B cell (primary cell): ENCODE measurements at regions not wholly inside any gene's neighbourhood (a gene's known extent, or its start where the extent isn't known, plus 50 kb on each side); places are given as distances from the start of the nearest gene placed in this dataset.

Source experiments
- ATAC-seq: fragments of 200-7000 bp; cut with Tn5 transposase; one replicate; pipeline ENCODE4 v1.10.0; 2021; ENCODE audit warnings: low read depth, mild to moderate bottlenecking, moderate number of reproducible peaks, moderate library complexity
- CTCF ChIA-PET: fragments of 350-600 bp; sonication (Branson Sonifier 250); formaldehyde crosslinking; loops from one replicate; lab custom pipeline; 2021; ENCODE audit warnings: antibody characterized with exemption, inconsistent platforms; lab: Charles Lee
- POLR2A ChIA-PET: fragments of 350-600 bp; sonication (Branson Sonifier 250); formaldehyde crosslinking; loops from one replicate; lab custom pipeline; 2021; ENCODE audit warnings: antibody characterized with exemption; lab: Charles Lee
- DNase-seq: peaks from one replicate; pipeline ENCODE4 v3.0.0; 2013
- H2AFZ ChIP-seq: 2 replicates; pipeline ENCODE4 v1.6.1; 2012; ENCODE audit warnings: mild to moderate bottlenecking, low read depth, low read length; ENCODE audit not compliant: insufficient read depth, poor library complexity, severe bottlenecking
- H3K27ac ChIP-seq, 2 donors: 1 replicate in 1 of 2; 2 replicates in 1 of 2; pipeline ENCODE4 v1.5.1; 2012 to 2013; ENCODE audit warnings: low read length in 2 of 2, mild to moderate bottlenecking in 2 of 2, moderate library complexity in 1 of 2
- H3K27me3 ChIP-seq, 4 experiments: fragments of 200-600 bp in 1 of 4; sonication (generic) in 1 of 4; replicated peaks in 1 of 4; 1 replicate in 2 of 4; 2 replicates in 2 of 4; pipeline versions ENCODE4 v1.6.1 to v1.7.0; 2013 to 2016; ENCODE audit warnings: low read length in 3 of 4, mild to moderate bottlenecking in 2 of 4, mixed read lengths in 1 of 4, moderate library complexity in 1 of 4; ENCODE audit not compliant: insufficient read depth in 4 of 4, control insufficient read depth in 3 of 4; ENCODE audit errors: control extremely low read depth in 1 of 4
- H3K36me3 ChIP-seq, 2 experiments: replicated peaks in 1 of 2; 1 replicate in 1 of 2; 2 replicates in 1 of 2; pipeline versions ENCODE4 v1.6.1 to v1.7.1; 2013; ENCODE audit warnings: low read length in 1 of 2; ENCODE audit not compliant: insufficient read depth in 2 of 2, control insufficient read depth in 1 of 2; ENCODE audit errors: control extremely low read depth in 1 of 2, extremely low read depth in 1 of 2
- H3K4me1 ChIP-seq, 2 donors: fragments of 200-600 bp in 1 of 2; sonication (generic) in 1 of 2; 1 replicate in 1 of 2; 2 replicates in 1 of 2; pipeline versions ENCODE4 v1.5.1 to v1.6.1; 2013 to 2017; ENCODE audit warnings: low read length in 2 of 2; ENCODE audit not compliant: control insufficient read depth in 2 of 2, insufficient read depth in 2 of 2
- H3K4me2 ChIP-seq: replicated peaks from 2 replicates; pipeline ENCODE3; 2012; ENCODE audit warnings: mild to moderate bottlenecking, low read depth, low read length; ENCODE audit not compliant: poor library complexity, severe bottlenecking
- H3K4me3 ChIP-seq, 5 experiments: fragments of 200-600 bp in 1 of 5; sonication (generic) in 1 of 5; 1 replicate in 3 of 5; 2 replicates in 2 of 5; pipeline versions ENCODE4 v1.5.1 to v1.7.0; 2011 to 2016; ENCODE audit warnings: low read length in 4 of 5, mild to moderate bottlenecking in 4 of 5, low read depth in 2 of 5, control low read depth in 1 of 5, moderate library complexity in 1 of 5; ENCODE audit not compliant: insufficient read depth in 1 of 5; ENCODE audit errors: control extremely low read depth in 1 of 5, extremely low read depth in 1 of 5
- H3K79me2 ChIP-seq: fragments of 200-600 bp; sonication (generic); one replicate; pipeline ENCODE4 v1.6.0; 2016; ENCODE audit warnings: low read length; ENCODE audit not compliant: control insufficient read depth, insufficient read depth
- H3K9ac ChIP-seq: fragments of 200-600 bp; sonication (generic); 2 replicates; pipeline ENCODE4 v1.6.1; 2017; ENCODE audit warnings: mild to moderate bottlenecking, low read length, moderate library complexity
- H3K9me3 ChIP-seq, 3 donors: one replicate each; pipeline versions ENCODE4 v1.6.1 to v1.7.1; 2013; ENCODE audit warnings: low read length in 2 of 3; ENCODE audit not compliant: control insufficient read depth in 2 of 3, insufficient read depth in 1 of 3; ENCODE audit errors: control extremely low read depth in 1 of 3
- H4K20me1 ChIP-seq: 2 replicates; pipeline ENCODE4 v1.6.0; 2012; ENCODE audit warnings: mild to moderate bottlenecking, low read length; ENCODE audit not compliant: insufficient read depth, control insufficient read depth, poor library complexity, severe bottlenecking
- H3K27ac Mint-ChIP-seq: one replicate; pipeline ENCODE4 v1.8.0; 2021; ENCODE audit warnings: mixed read lengths
- H3K27me3 Mint-ChIP-seq: one replicate; pipeline ENCODE4 v1.8.0; 2021; ENCODE audit warnings: mixed read lengths
- H3K4me1 Mint-ChIP-seq: one replicate; pipeline ENCODE4 v1.8.0; 2021; ENCODE audit warnings: mixed read lengths
- H3K4me3 Mint-ChIP-seq: one replicate; pipeline ENCODE4 v1.8.0; 2021; ENCODE audit warnings: mixed read lengths
- H3K9me3 Mint-ChIP-seq: one replicate; pipeline ENCODE4 v1.8.0; 2022; ENCODE audit warnings: mixed read lengths; ENCODE audit not compliant: insufficient read depth
- EZH2 ChIP-seq: IDR thresholded peaks from 2 replicates; pipeline ENCODE4 v1.6.1; 2012; ENCODE audit warnings: borderline replicate concordance, low read depth, mild to moderate bottlenecking, moderate library complexity, low read length; ENCODE audit not compliant: insufficient read depth, poor library complexity, severe bottlenecking
- WGBS: methylation state at CpG from one replicate; pipeline ENCODE4 v1.1.5; 2013; ENCODE audit warnings: missing lambda C conversion rate; ENCODE audit not compliant: insufficient coverage; 5-methylcytosine and 5-hydroxymethylcytosine counted together
- intact Hi-C: fragments of 100-400 bp; cut with micrococcal nuclease; formaldehyde crosslinking; loops from one replicate; pipeline ENCODE4 v1.10.0; 2022
- TF ChIP-seq, protein P1 (sequence below): fragments of 200-600 bp; IDR thresholded peaks from one replicate; pipeline ENCODE4 v1.8.0; 2022; ENCODE audit warnings: antibody characterized with exemption, mild to moderate bottlenecking

DNA sequence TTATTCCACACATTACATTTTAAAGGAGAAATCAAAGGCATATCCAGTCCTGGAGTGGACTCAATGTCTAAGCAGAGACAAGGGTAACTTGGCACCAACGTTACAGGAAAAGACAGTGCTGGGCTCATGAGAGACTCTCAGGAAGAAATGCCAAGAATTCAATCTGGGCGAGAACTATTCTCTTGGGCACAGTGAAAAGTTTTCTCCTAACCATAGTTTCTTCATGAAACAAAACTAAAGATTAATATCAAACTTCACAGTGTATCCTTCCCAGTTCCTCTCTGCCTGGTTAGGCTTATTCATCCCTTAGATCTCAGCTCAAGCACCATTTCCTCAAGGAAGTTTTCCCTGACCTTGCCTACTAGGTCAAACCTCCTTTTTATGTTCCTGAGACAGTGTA lies 109.4 kb upstream of the TLL1 start:
- Histone ChIP-seq H3K9ac (no peak overlapping the region), H3K79me2 (no peaks in the 10 kb centered on the region), H3K9me3 (peaks cover 0 to 5% (median 0%) of the 10 kb centered on the region in 3 donors), H3K27ac (no peak overlapping the region), H3K27me3 (no peaks in the 10 kb centered on the region), H3K4me1 (no peaks in the 10 kb centered on the region), H3K36me3 (no peaks in the 10 kb centered on the region), H3K4me3 (no peak overlapping the region), H4K20me1 (no peaks in the 10 kb centered on the region), H2AFZ (no peak overlapping the region), H3K4me2 (no peak overlapping the region)
- Mint-ChIP-seq H3K4me1 (no peaks in the 10 kb centered on the region), H3K27ac (no peak overlapping the region), H3K9me3 (no peaks in the 10 kb centered on the region), H3K27me3 (no peaks in the 10 kb centered on the region), H3K4me3 (no peak overlapping the region)
- CTCF ChIA-PET = no interaction called here
- POLR2A ChIA-PET = no interaction called here
- no peak for ATAC-seq
- no peak for TF ChIP-seq EZH2
- TF ChIP-seq, protein P1, sequence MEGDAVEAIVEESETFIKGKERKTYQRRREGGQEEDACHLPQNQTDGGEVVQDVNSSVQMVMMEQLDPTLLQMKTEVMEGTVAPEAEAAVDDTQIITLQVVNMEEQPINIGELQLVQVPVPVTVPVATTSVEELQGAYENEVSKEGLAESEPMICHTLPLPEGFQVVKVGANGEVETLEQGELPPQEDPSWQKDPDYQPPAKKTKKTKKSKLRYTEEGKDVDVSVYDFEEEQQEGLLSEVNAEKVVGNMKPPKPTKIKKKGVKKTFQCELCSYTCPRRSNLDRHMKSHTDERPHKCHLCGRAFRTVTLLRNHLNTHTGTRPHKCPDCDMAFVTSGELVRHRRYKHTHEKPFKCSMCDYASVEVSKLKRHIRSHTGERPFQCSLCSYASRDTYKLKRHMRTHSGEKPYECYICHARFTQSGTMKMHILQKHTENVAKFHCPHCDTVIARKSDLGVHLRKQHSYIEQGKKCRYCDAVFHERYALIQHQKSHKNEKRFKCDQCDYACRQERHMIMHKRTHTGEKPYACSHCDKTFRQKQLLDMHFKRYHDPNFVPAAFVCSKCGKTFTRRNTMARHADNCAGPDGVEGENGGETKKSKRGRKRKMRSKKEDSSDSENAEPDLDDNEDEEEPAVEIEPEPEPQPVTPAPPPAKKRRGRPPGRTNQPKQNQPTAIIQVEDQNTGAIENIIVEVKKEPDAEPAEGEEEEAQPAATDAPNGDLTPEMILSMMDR = no peak
- intact Hi-C loops = no loop called here
- no peak for DNase-seq
- 80% methylated on average over 2 of the region's 2 CpGs for WGBS

DNA sequence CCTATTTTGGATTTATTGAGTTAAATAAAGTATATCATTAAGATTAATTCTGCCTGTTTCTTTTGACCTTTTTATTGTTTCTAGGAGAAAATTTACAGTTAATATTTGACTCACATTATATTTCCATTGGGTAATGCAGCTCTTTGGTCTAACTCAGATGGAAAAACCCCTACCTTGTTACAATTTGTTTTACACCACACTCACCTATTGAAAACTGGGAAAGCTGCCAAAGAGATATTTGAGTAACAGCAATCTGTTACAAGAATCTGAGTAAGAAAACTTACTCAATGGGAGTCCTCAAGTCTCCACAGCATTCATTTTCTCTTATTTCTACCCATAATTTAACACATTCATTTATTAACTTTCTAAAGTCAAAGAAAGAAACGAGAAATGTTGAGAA lies 108.0 kb upstream of the TLL1 start:
- TF ChIP-seq, protein P1 = no peak
- no peak for TF ChIP-seq EZH2
- Mint-ChIP-seq H3K9me3 (no peaks in the 10 kb centered on the region), H3K4me3 (no peak overlapping the region), H3K27ac (no peak overlapping the region), H3K4me1 (no peaks in the 10 kb centered on the region), H3K27me3 (no peaks in the 10 kb centered on the region)
- ATAC-seq (no peak), DNase-seq (no peak)
- H3K79me2 ChIP-seq = no peaks in the 10 kb centered on the region
- H3K4me3 ChIP-seq = no peak overlapping the region
- no peak overlapping the region for H2AFZ ChIP-seq
- H3K27ac ChIP-seq = no peak overlapping the region
- CTCF ChIA-PET = no interaction called here
- H3K36me3 ChIP-seq = no peaks in the 10 kb centered on the region
- POLR2A ChIA-PET = no interaction called here
- no peak overlapping the region for H3K9ac ChIP-seq
- H3K4me2 ChIP-seq = no peak overlapping the region
- H3K27me3 ChIP-seq = no peaks in the 10 kb centered on the region
- WGBS = no CpG with 5 or more reads among the region's 1 CpG
- peaks cover 0 to 5% (median 0%) of the 10 kb centered on the region in 3 donors for H3K9me3 ChIP-seq
- H3K4me1 ChIP-seq = no peaks in the 10 kb centered on the region
- no peaks in the 10 kb centered on the region for H4K20me1 ChIP-seq
- intact Hi-C loops = no loop called here
